Hepatocyte (in vitro differentiated cells): ENCODE measurements at regions not wholly inside any gene's neighbourhood (a gene's known extent, or its start where the extent isn't known, plus 50 kb on each side); places are given as distances from the start of the nearest gene placed in this dataset. TPM values are rescaled to one million over a fixed set of nuclear protein-coding genes. Genes with fewer than 3 reads are reported as not detected.

Experiments used
- DNase-seq: peaks from one replicate; pipeline ENCODE4 v3.0.0-alpha.2; 2016; ENCODE audit warnings: low spot score
- H2AFZ ChIP-seq: fragments of 200-600 bp; sonication (generic); 2 replicates; pipeline ENCODE4 v1.6.0; 2016; ENCODE audit warnings: antibody characterized with exemption, mild to moderate bottlenecking
- H3K27ac ChIP-seq: fragments of 200-600 bp; sonication (generic); 2 replicates; pipeline ENCODE4 v1.5.1; 2016; ENCODE audit warnings: mild to moderate bottlenecking
- H3K27me3 ChIP-seq: fragments of 200-600 bp; sonication (generic); 2 replicates; pipeline ENCODE4 v1.6.1; 2016
- H3K36me3 ChIP-seq: fragments of 200-600 bp; sonication (generic); replicated peaks from 2 replicates; pipeline ENCODE4 v1.5.1; 2016; ENCODE audit warnings: low read depth; ENCODE audit not compliant: insufficient read depth
- H3K4me1 ChIP-seq: fragments of 200-600 bp; sonication (generic); 2 replicates; pipeline ENCODE4 v1.5.1; 2016; ENCODE audit warnings: mild to moderate bottlenecking, moderate library complexity; ENCODE audit not compliant: insufficient read depth
- H3K4me2 ChIP-seq: fragments of 200-600 bp; sonication (generic); 2 replicates; pipeline ENCODE4 v1.6.0; 2016
- H3K4me3 ChIP-seq: fragments of 200-600 bp; sonication (generic); 2 replicates; pipeline ENCODE4 v1.5.1; 2016; ENCODE audit warnings: mild to moderate bottlenecking
- H3K79me2 ChIP-seq: fragments of 200-600 bp; sonication (generic); 2 replicates; pipeline ENCODE4 v1.6.0; 2017; ENCODE audit warnings: mild to moderate bottlenecking
- H3K9me2 ChIP-seq: fragments of 200-600 bp; sonication (generic); replicated peaks from 2 replicates; pipeline ENCODE4 v1.6.0; 2017; ENCODE audit warnings: mild to moderate bottlenecking; ENCODE audit not compliant: insufficient read depth
- H3K9me3 ChIP-seq: fragments of 200-600 bp; sonication (generic); 2 replicates; pipeline ENCODE4 v1.5.1; 2016; ENCODE audit warnings: low read depth, mild to moderate bottlenecking
- H4K20me1 ChIP-seq: fragments of 200-600 bp; sonication (generic); 2 replicates; pipeline ENCODE4 v1.6.0; 2016; ENCODE audit warnings: mild to moderate bottlenecking; ENCODE audit not compliant: insufficient read depth, poor library complexity, severe bottlenecking
- EZH2 ChIP-seq: fragments of 200-600 bp; sonication (generic); IDR thresholded peaks from 2 replicates; pipeline ENCODE4 v1.6.1; 2016; ENCODE audit warnings: antibody characterized with exemption, mild to moderate bottlenecking, borderline replicate concordance
- EZH2phosphoT487 ChIP-seq: fragments of 200-600 bp; sonication (generic); IDR thresholded peaks from one replicate; pipeline ENCODE4 v1.6.1; 2018; ENCODE audit warnings: antibody characterized with exemption, mild to moderate bottlenecking, low read depth, moderate library complexity; ENCODE audit not compliant: unreplicated experiment, severe bottlenecking
- WGBS: methylation state at CpG from one replicate; pipeline ENCODE4 v1.1.6; 2016; ENCODE audit warnings: low lambda C conversion rate; ENCODE audit errors: missing lambda C conversion rate; 5-methylcytosine and 5-hydroxymethylcytosine counted together
- microRNA-seq: library from miRNA; unstranded; fragments of <30 nt; microRNA quantifications from one replicate; pipeline ENCODE4, GENCODE V29; 2017
- small RNA-seq: library from RNA; depleted of rRNA; stranded (forward); fragments of <200 nt; gene quantifications from one replicate; pipeline ENCODE3, GENCODE V24; 2014
- TF ChIP-seq, protein P1 (sequence below): fragments of 200-600 bp; sonication (generic); IDR thresholded peaks from 2 replicates; pipeline ENCODE4 v1.5.1; 2016; ENCODE audit warnings: antibody characterized with exemption, mild to moderate bottlenecking; ENCODE audit not compliant: poor library complexity

DNA sequence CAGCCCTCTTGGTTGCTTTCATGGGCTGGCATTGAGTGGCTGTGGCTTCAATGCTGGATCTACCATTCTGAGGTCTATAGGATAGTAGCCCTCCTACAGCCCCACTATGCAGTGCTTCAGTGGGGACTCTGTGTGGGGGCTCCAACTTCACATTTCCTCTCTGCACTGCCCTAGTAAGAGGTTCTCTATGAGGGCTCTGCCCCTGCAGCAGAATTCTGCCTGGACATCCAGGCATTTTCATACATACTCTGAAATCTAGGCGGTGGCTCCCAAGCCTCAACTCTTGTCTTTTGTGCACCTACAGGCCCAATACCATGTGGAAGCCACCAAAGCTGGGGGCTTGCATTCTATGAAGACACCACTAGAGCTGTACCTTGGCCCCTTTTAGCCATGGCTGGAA lies 195.8 kb downstream of the IGSF11 start:
- H3K4me2 ChIP-seq = no peak overlapping the region
- H3K27me3 ChIP-seq = no peaks in the 10 kb centered on the region
- H2AFZ ChIP-seq = no peak overlapping the region
- H3K27ac ChIP-seq = no peak overlapping the region
- H3K4me3 ChIP-seq = no peak overlapping the region
- H3K9me3 ChIP-seq = peaks cover 6% of the 10 kb centered on the region
- H3K9me2 ChIP-seq = no peaks in the 10 kb centered on the region
- no peaks in the 10 kb centered on the region for H3K4me1 ChIP-seq
- WGBS = 53% methylated on average over 1 of the region's 1 CpG
- no peaks in the 10 kb centered on the region for H4K20me1 ChIP-seq
- TF ChIP-seq EZH2 (no peak), EZH2phosphoT487 (no peak)
- TF ChIP-seq, protein P1, sequence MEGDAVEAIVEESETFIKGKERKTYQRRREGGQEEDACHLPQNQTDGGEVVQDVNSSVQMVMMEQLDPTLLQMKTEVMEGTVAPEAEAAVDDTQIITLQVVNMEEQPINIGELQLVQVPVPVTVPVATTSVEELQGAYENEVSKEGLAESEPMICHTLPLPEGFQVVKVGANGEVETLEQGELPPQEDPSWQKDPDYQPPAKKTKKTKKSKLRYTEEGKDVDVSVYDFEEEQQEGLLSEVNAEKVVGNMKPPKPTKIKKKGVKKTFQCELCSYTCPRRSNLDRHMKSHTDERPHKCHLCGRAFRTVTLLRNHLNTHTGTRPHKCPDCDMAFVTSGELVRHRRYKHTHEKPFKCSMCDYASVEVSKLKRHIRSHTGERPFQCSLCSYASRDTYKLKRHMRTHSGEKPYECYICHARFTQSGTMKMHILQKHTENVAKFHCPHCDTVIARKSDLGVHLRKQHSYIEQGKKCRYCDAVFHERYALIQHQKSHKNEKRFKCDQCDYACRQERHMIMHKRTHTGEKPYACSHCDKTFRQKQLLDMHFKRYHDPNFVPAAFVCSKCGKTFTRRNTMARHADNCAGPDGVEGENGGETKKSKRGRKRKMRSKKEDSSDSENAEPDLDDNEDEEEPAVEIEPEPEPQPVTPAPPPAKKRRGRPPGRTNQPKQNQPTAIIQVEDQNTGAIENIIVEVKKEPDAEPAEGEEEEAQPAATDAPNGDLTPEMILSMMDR = no peak
- DNase-seq = no peak
- no peaks in the 10 kb centered on the region for H3K79me2 ChIP-seq
- H3K36me3 ChIP-seq = no peaks in the 10 kb centered on the region

DNA sequence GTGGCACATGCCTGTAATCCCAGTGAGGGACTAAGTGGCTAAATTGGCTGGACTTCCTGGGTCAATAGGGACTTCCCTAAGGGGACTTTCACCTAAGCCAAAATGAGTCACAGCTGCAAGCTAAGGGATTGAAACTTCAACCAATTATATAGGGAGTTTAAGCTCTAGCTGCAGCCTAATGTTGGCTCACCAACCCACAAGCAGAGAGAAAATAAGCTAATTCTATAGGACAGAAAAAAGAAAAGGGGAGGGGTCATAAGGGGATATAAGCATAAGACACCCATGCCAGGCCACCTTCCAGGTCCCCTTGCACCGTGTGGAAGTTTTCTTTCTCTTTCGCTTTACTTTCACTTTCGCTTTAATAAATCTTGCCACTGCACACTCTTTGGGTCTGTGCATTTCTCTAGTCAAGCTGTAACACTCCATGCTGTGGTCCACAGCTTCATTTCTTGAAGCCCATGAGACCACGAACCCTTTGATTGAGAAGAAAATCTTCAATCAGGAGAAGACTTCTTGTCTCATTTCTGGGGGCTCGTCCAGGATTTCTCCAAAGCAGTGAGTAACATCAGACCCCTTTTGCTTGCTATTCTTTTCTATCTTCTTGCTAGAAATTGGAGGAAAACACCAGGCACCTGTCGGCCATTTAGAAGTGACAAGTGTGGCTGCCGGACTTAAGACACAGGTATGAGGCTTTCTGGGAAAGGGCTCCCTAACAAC lies 192.3 kb downstream of the IGSF11 start:
- Histone ChIP-seq H3K4me1 (no peaks in the 10 kb centered on the region), H3K27me3 (no peaks in the 10 kb centered on the region), H3K36me3 (no peaks in the 10 kb centered on the region), H3K4me3 (no peak overlapping the region), H3K9me2 (no peaks in the 10 kb centered on the region), H3K9me3 (peaks cover 6% of the 10 kb centered on the region), H3K27ac (no peak overlapping the region), H4K20me1 (no peaks in the 10 kb centered on the region), H3K4me2 (no peak overlapping the region), H3K79me2 (no peaks in the 10 kb centered on the region), H2AFZ (no peak overlapping the region)
- WGBS = 92% methylated on average over 7 of the region's 7 CpGs
- no peak for DNase-seq
- TF ChIP-seq, protein P1 = no peak
- TF ChIP-seq EZH2 (no peak), EZH2phosphoT487 (no peak)

GRCh38 chr3:118846176-118846575 lies 188.5 kb downstream of the IGSF11 start:
- DNase-seq = no peak
- Histone ChIP-seq H2AFZ (no peak overlapping the region), H4K20me1 (no peaks in the 10 kb centered on the region), H3K36me3 (no peaks in the 10 kb centered on the region), H3K4me3 (no peak overlapping the region), H3K9me2 (no peaks in the 10 kb centered on the region), H3K4me1 (no peaks in the 10 kb centered on the region), H3K27ac (no peak overlapping the region), H3K79me2 (no peaks in the 10 kb centered on the region), H3K27me3 (no peaks in the 10 kb centered on the region), H3K4me2 (no peak overlapping the region), H3K9me3 (peaks cover 6% of the 10 kb centered on the region)
- TF ChIP-seq EZH2 (no peak), EZH2phosphoT487 (no peak)
- TF ChIP-seq, protein P1 = no peak
- 84% methylated on average over 7 of the region's 7 CpGs for WGBS

Small RNA genes in the stretch of these regions (microRNA-seq; reads per million reads assigned to microRNA genes)
- not detected for gene MIR4447

Small RNA genes in the stretch of these regions (small RNA-seq; reads per million reads assigned to genes)
- not detected for gene MIR4447
- not detected for gene RF01884
- 0.09 reads per million for gene RNU5E-8P
- not detected for gene RNU6-1200P
